IMR-90 (cell line): ENCODE measurements at regions not wholly inside any gene's neighbourhood (a gene's known extent, or its start where the extent isn't known, plus 50 kb on each side); places are given as distances from the start of the nearest gene placed in this dataset.

Experiments
- POLR2A ChIP-seq: IDR thresholded peaks from 2 replicates; pipeline ENCODE4 v1.6.1; 2012; ENCODE audit warnings: mild to moderate bottlenecking, low read depth, low read length
- SMC3 ChIP-seq: fragments of 150-350 bp; IDR thresholded peaks from 2 replicates; pipeline ENCODE4 v1.6.1; 2016; ENCODE audit warnings: low read depth, mild to moderate bottlenecking, antibody characterized with exemption, low read length, moderate library complexity
- TF ChIP-seq, protein P1 (sequence below): conservative IDR thresholded peaks from 2 replicates; pipeline ENCODE4 v1.5.1; 2012; ENCODE audit warnings: mild to moderate bottlenecking, low read depth, low read length, improper control_type of control experiment

DNA sequence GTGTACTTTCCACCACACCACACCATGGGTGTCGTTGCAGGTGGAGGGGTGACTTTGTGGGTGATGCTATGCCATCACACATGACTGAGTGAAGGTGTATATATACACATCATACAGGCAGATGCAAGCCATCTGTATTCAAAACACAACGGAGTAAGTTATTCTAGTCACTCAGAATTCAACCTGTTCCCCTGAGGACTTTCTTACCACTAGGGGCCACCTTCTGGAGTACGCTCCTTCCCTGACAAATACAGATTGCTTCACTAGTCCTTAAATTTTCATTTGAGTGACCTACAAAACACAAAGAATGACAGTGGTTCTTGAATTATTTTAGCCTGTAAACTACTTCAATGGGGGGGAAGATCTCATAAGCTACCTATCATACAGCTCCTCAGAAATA lies 52.8 kb upstream of the NTRK3 start:
- TF ChIP-seq POLR2A (no peak), SMC3 (no peak)
- TF ChIP-seq, protein P1, sequence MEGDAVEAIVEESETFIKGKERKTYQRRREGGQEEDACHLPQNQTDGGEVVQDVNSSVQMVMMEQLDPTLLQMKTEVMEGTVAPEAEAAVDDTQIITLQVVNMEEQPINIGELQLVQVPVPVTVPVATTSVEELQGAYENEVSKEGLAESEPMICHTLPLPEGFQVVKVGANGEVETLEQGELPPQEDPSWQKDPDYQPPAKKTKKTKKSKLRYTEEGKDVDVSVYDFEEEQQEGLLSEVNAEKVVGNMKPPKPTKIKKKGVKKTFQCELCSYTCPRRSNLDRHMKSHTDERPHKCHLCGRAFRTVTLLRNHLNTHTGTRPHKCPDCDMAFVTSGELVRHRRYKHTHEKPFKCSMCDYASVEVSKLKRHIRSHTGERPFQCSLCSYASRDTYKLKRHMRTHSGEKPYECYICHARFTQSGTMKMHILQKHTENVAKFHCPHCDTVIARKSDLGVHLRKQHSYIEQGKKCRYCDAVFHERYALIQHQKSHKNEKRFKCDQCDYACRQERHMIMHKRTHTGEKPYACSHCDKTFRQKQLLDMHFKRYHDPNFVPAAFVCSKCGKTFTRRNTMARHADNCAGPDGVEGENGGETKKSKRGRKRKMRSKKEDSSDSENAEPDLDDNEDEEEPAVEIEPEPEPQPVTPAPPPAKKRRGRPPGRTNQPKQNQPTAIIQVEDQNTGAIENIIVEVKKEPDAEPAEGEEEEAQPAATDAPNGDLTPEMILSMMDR: no peak
